GM12892 (cell line): ENCODE measurements at regions not wholly inside any gene's neighbourhood (a gene's known extent, or its start where the extent isn't known, plus 50 kb on each side); places are given as distances from the start of the nearest gene placed in this dataset.
"Not testable (repeated sequence)": the region's sequence is repeated elsewhere in the genome, so short reads cannot be mapped to it uniquely, and the experiment has no call there.

ENCODE experiments used
- DNase-seq: peaks from one replicate; pipeline ENCODE4 v3.0.0; 2011; ENCODE audit not compliant: insufficient read length
- FAIRE-seq: peaks from 2 replicates; lab custom pipeline; 2011; peaks lifted over from hg19 to GRCh38; lab: Jason Lieb, UNC
- POLR2A ChIP-seq: IDR thresholded peaks from 2 replicates; pipeline ENCODE4 v1.6.1; 2011; ENCODE audit warnings: low read depth, low read length, control low read depth
- POLR2AphosphoS5 ChIP-seq: IDR thresholded peaks from 2 replicates; pipeline ENCODE4 v1.6.1; 2011; ENCODE audit warnings: low read depth, low read length, control low read depth
- TAF1 ChIP-seq: IDR thresholded peaks from 2 replicates; pipeline ENCODE4 v1.6.1; 2011; ENCODE audit warnings: low read depth, mild to moderate bottlenecking, control low read depth, low read length, borderline replicate concordance

- TF ChIP-seq POLR2A, result no peak
- TF ChIP-seq POLR2AphosphoS5, result no peak
- no peak for TF ChIP-seq TAF1
- FAIRE-seq (no peak), DNase-seq (no peak)
Observed at GRCh38 chr2:234703258-234703657, 206.4 kb upstream of the ARL4C start.

GRCh38 chr2:234702731-234703225 is 205.9 kb upstream of the ARL4C start:
- no peak for DNase-seq

GRCh38 chr2:234701841-234702240 is 205.0 kb upstream of the ARL4C start:
- FAIRE-seq (no peak), DNase-seq (no peak)
- no peak for TF ChIP-seq TAF1
- no peak for TF ChIP-seq POLR2A
- no peak for TF ChIP-seq POLR2AphosphoS5

More at GRCh38 chr2:234702731-234703225, 205.9 kb upstream of the ARL4C start:
- FAIRE-seq, result no peak
- TF ChIP-seq POLR2AphosphoS5, result no peak
- TF ChIP-seq POLR2A, result no peak
- TF ChIP-seq TAF1, result no peak

- DNase-seq (no peak), FAIRE-seq (no peak)
- TF ChIP-seq TAF1, result no peak
- no peak for TF ChIP-seq POLR2A
- no peak for TF ChIP-seq POLR2AphosphoS5
Observed at GRCh38 chr2:234701421-234701820, 204.5 kb upstream of the ARL4C start.

GRCh38 chr2:234699456-234699855 is 202.6 kb upstream of the ARL4C start:
- FAIRE-seq (no peak), DNase-seq (no peak)
- no peak for TF ChIP-seq POLR2A
- no peak for TF ChIP-seq TAF1
- no peak for TF ChIP-seq POLR2AphosphoS5

GRCh38 chr2:234697300-234697876 is 200.5 kb upstream of the ARL4C start:
- DNase-seq, FAIRE-seq: not testable (repeated sequence)

GRCh38 chr2:234695981-234696380 is 199.1 kb upstream of the ARL4C start:
- TF ChIP-seq POLR2AphosphoS5 (no peak), POLR2A (no peak), TAF1 (no peak)
- FAIRE-seq (no peak), DNase-seq (no peak)

- FAIRE-seq, result no peak
- TF ChIP-seq POLR2AphosphoS5, result no peak
- no peak for TF ChIP-seq POLR2A
- TF ChIP-seq TAF1, result no peak
- no peak for DNase-seq
Observed at GRCh38 chr2:234694244-234695013, 197.5 kb upstream of the ARL4C start.

- not testable (repeated sequence) for DNase-seq, FAIRE-seq
Observed at GRCh38 chr2:234693681-234694190, 196.9 kb upstream of the ARL4C start.

- not testable (repeated sequence) for FAIRE-seq, DNase-seq
Observed at GRCh38 chr2:234693191-234693590, 196.3 kb upstream of the ARL4C start.

GRCh38 chr2:234691968-234692955 is 195.4 kb upstream of the ARL4C start:
- TF ChIP-seq POLR2AphosphoS5 (no peak), TAF1 (no peak), POLR2A (no peak)
- no peak for FAIRE-seq

More at GRCh38 chr2:234691968-234692955, 195.4 kb upstream of the ARL4C start:
- DNase-seq, result no peak
